SH-SY5Y (cell line): ENCODE measurements at regions not wholly inside any gene's neighbourhood (a gene's known extent, or its start where the extent isn't known, plus 50 kb on each side); places are given as distances from the start of the nearest gene placed in this dataset.

Source experiments
- GATA2 ChIP-seq: IDR thresholded peaks from 2 replicates; pipeline ENCODE4 v1.6.1; 2011; ENCODE audit warnings: mild to moderate bottlenecking, low read depth, low read length
- GATA3 ChIP-seq: IDR thresholded peaks from 2 replicates; pipeline ENCODE4 v1.6.1; 2011; ENCODE audit warnings: low read depth, mild to moderate bottlenecking, low read length, moderate library complexity

DNA sequence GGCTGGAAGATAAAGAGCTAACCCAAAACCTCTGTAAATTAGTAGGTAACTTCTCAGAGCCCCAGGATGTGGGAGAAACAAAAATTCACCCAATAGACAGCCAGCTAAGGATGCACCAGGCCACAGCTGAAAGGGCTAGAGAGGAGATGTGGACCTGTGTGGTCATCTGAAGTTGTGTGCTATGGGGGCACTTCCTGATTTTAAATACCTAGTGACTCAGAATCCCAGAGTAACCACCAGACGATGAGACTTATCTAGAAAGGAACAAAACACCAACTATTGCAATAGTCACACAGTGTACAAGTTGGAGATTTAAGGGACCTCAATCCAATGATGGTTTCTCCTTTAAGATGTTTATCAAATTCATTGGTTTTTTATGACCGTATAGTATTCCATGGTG, 408.3 kb upstream of the ANKRD30A start:
- no peak for TF ChIP-seq GATA3
- no peak for TF ChIP-seq GATA2
